ENCODE measurements at regions not wholly inside any gene's neighbourhood (a gene's known extent, or its start where the extent isn't known, plus 50 kb on each side); places are given as distances from the start of the nearest gene placed in this dataset.

- H3K4me3 ChIP-seq, result no peak overlapping the region
- 82% methylated on average over 5 of the region's 5 CpGs for WGBS
These were observed 301.5 kb upstream of the TFPI start for GRCh38 chr2:187855689-187856088.

GRCh38 chr2:187857826-187858225 lies 303.6 kb upstream of the TFPI start:
- H3K27me3 ChIP-seq (replicated peaks; ENCODE audit: insufficient read depth), result no peaks in the 10 kb centered on the region
- no peak for DNase-seq (ENCODE audit: low spot score)
- H3K36me3 ChIP-seq, result no peaks in the 10 kb centered on the region
- TF ChIP-seq POLR2AphosphoS5 (IDR thresholded peaks at IDR 0.05) (no peak), POLR2A (IDR thresholded peaks at IDR 0.05) (no peak)
- no peak overlapping the region for H3K27ac ChIP-seq
- 56% methylated on average over 1 of the region's 1 CpG for WGBS
- no peaks in the 10 kb centered on the region for H3K9me3 ChIP-seq
- H3K4me3 ChIP-seq, result no peak overlapping the region
- H3K4me1 ChIP-seq (replicated peaks), result no peaks in the 10 kb centered on the region
- intact Hi-C loops (cut with DNase I), result no loop called here

More at GRCh38 chr2:187855689-187856088, 301.5 kb upstream of the TFPI start:
- intact Hi-C loops (cut with DNase I), result no loop called here
- no peak overlapping the region for H3K27ac ChIP-seq
- no peaks in the 10 kb centered on the region for H3K27me3 ChIP-seq (replicated peaks; ENCODE audit: insufficient read depth)
- H3K36me3 ChIP-seq, result no peaks in the 10 kb centered on the region
- no peak for TF ChIP-seq CTCF (IDR thresholded peaks at IDR 0.05)
- TF ChIP-seq POLR2A (IDR thresholded peaks at IDR 0.05), result no peak
- no peak for TF ChIP-seq POLR2AphosphoS5 (IDR thresholded peaks at IDR 0.05)
- DNase-seq (ENCODE audit: low spot score), result no peak
- H3K9me3 ChIP-seq, result no peaks in the 10 kb centered on the region
- H3K4me1 ChIP-seq (replicated peaks), result no peaks in the 10 kb centered on the region

- TF ChIP-seq CTCF (IDR thresholded peaks at IDR 0.05), result no peak
- no peak for TF ChIP-seq POLR2A (IDR thresholded peaks at IDR 0.05)
- TF ChIP-seq POLR2AphosphoS5 (IDR thresholded peaks at IDR 0.05), result no peak
- Histone ChIP-seq H3K36me3 (no peaks in the 10 kb centered on the region), H3K4me1 (replicated peaks) (no peaks in the 10 kb centered on the region), H3K27me3 (replicated peaks; ENCODE audit: insufficient read depth) (no peaks in the 10 kb centered on the region), H3K9me3 (no peaks in the 10 kb centered on the region), H3K4me3 (no peak overlapping the region), H3K27ac (no peak overlapping the region)
- intact Hi-C loops (cut with DNase I), result no loop called here
- WGBS, result 26% methylated on average over 3 of the region's 3 CpGs
- DNase-seq (ENCODE audit: low spot score), result no peak
These were observed 308.5 kb upstream of the TFPI start for GRCh38 chr2:187862715-187863114.

- Histone ChIP-seq H3K9me3 (no peaks in the 10 kb centered on the region), H3K4me3 (no peak overlapping the region), H3K27me3 (replicated peaks; ENCODE audit: insufficient read depth) (no peaks in the 10 kb centered on the region), H3K36me3 (no peaks in the 10 kb centered on the region), H3K27ac (no peak overlapping the region), H3K4me1 (replicated peaks) (no peaks in the 10 kb centered on the region)
- intact Hi-C loops (cut with DNase I), result no loop called here
- TF ChIP-seq CTCF (IDR thresholded peaks at IDR 0.05), result no peak
- TF ChIP-seq POLR2A (IDR thresholded peaks at IDR 0.05), result no peak
- no peak for TF ChIP-seq POLR2AphosphoS5 (IDR thresholded peaks at IDR 0.05)
- no peak for DNase-seq (ENCODE audit: low spot score)
- WGBS, result 94% methylated on average over 4 of the region's 4 CpGs
These were observed 310.8 kb upstream of the TFPI start for GRCh38 chr2:187865025-187865424.

- TF ChIP-seq POLR2AphosphoS5 (IDR thresholded peaks at IDR 0.05) (no peak), POLR2A (IDR thresholded peaks at IDR 0.05) (no peak), CTCF (IDR thresholded peaks at IDR 0.05) (no peak)
- intact Hi-C loops (cut with DNase I), result no loop called here
- Histone ChIP-seq H3K27me3 (replicated peaks; ENCODE audit: insufficient read depth) (no peaks in the 10 kb centered on the region), H3K36me3 (no peaks in the 10 kb centered on the region), H3K9me3 (no peaks in the 10 kb centered on the region), H3K27ac (no peak overlapping the region), H3K4me3 (no peak overlapping the region), H3K4me1 (replicated peaks) (no peaks in the 10 kb centered on the region)
- DNase-seq (ENCODE audit: low spot score), result no peak
- WGBS, result 97% methylated on average over 8 of the region's 8 CpGs
These were observed 312.9 kb upstream of the TFPI start for GRCh38 chr2:187867165-187867564.
